Smooth muscle cell (in vitro differentiated cells): ENCODE measurements at regions not wholly inside any gene's neighbourhood (a gene's known extent, or its start where the extent isn't known, plus 50 kb on each side); places are given as distances from the start of the nearest gene placed in this dataset.

Experiments
- DNase-seq: peaks from one replicate; lab custom pipeline; 2025; ENCODE audit not compliant: unreplicated experiment; lab: John Stamatoyannopoulos, UW
- H2AFZ ChIP-seq: fragments of 200-600 bp; sonication (generic); 2 replicates; pipeline ENCODE4 v1.6.0; 2016; ENCODE audit warnings: antibody characterized with exemption, low read depth, mild to moderate bottlenecking
- H3F3A ChIP-seq: fragments of 200-600 bp; sonication (generic); 2 replicates; pipeline ENCODE4 v1.6.0; 2017; ENCODE audit warnings: antibody characterized with exemption, low read depth
- H3K27ac ChIP-seq: fragments of 200-600 bp; sonication (generic); 2 replicates; pipeline ENCODE4 v1.5.1; 2016; ENCODE audit warnings: low read depth, mild to moderate bottlenecking
- H3K27me3 ChIP-seq: fragments of 200-600 bp; sonication (generic); 2 replicates; pipeline ENCODE4 v1.6.1; 2016; ENCODE audit warnings: low read depth, mild to moderate bottlenecking
- H3K36me3 ChIP-seq: fragments of 200-600 bp; sonication (generic); 2 replicates; pipeline ENCODE4 v1.5.1; 2016; ENCODE audit warnings: low read depth
- H3K4me1 ChIP-seq: fragments of 200-600 bp; sonication (generic); 2 replicates; pipeline ENCODE4 v1.5.1; 2016; ENCODE audit warnings: low read depth
- H3K4me2 ChIP-seq: fragments of 200-600 bp; sonication (generic); 2 replicates; pipeline ENCODE4 v1.6.0; 2016; ENCODE audit warnings: mild to moderate bottlenecking
- H3K4me3 ChIP-seq: fragments of 200-600 bp; sonication (generic); 2 replicates; pipeline ENCODE4 v1.5.1; 2016; ENCODE audit warnings: mild to moderate bottlenecking
- H3K79me2 ChIP-seq: fragments of 200-600 bp; sonication (generic); 2 replicates; pipeline ENCODE4 v1.6.0; 2016; ENCODE audit warnings: low read depth, mild to moderate bottlenecking
- H3K9ac ChIP-seq: fragments of 200-600 bp; sonication (generic); 2 replicates; pipeline ENCODE4 v1.6.0; 2016; ENCODE audit warnings: low read depth
- H3K9me3 ChIP-seq: fragments of 200-600 bp; sonication (generic); replicated peaks from 2 replicates; pipeline ENCODE4 v1.5.1; 2016; ENCODE audit warnings: low read depth
- H4K20me1 ChIP-seq: fragments of 200-600 bp; sonication (generic); 2 replicates; pipeline ENCODE4 v1.6.0; 2016; ENCODE audit warnings: low read depth
- WGBS: methylation state at CpG from one replicate; pipeline ENCODE4 v1.1.7; 2016; ENCODE audit warnings: low lambda C conversion rate; 5-methylcytosine and 5-hydroxymethylcytosine counted together
- TF ChIP-seq, protein P1 (sequence below): fragments of 200-600 bp; sonication (generic); IDR thresholded peaks from 2 replicates; pipeline ENCODE4 v1.5.1; 2017; ENCODE audit warnings: borderline replicate concordance, mild to moderate bottlenecking, antibody characterized with exemption; ENCODE audit not compliant: insufficient read depth, poor library complexity, severe bottlenecking

DNA sequence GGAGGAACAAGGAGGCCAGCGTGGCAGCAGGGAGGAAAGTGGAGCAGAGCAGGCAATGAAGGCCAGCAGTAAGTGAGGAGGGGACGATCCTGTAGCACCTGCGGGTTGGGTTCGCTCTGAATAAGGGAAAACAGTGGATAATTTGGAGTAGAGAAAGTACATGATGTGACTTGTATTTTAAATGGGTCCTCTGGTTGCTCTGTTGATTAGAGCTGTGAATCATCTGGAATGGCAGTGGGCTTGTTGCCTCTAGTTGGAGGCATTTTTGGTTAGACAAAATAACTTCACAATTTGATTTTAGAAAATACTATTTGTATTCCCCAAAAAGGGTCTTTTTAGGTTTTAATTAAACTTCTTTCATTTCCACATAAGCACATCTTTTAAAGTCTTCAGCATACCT, 277.4 kb downstream of the ARL4A start:
- Histone ChIP-seq H3K4me3 (no peak overlapping the region), H3K9ac (no peak overlapping the region), H3K27me3 (no peaks in the 10 kb centered on the region), H3K4me1 (peaks cover 19% of the 10 kb centered on the region), H2AFZ (no peak overlapping the region), H3K9me3 (no peaks in the 10 kb centered on the region), H3K79me2 (no peaks in the 10 kb centered on the region), H3K36me3 (no peaks in the 10 kb centered on the region), H3F3A (no peaks in the 10 kb centered on the region), H3K4me2 (no peak overlapping the region), H3K27ac (no peak overlapping the region), H4K20me1 (no peaks in the 10 kb centered on the region)
- DNase-seq, result no peak
- TF ChIP-seq, protein P1, sequence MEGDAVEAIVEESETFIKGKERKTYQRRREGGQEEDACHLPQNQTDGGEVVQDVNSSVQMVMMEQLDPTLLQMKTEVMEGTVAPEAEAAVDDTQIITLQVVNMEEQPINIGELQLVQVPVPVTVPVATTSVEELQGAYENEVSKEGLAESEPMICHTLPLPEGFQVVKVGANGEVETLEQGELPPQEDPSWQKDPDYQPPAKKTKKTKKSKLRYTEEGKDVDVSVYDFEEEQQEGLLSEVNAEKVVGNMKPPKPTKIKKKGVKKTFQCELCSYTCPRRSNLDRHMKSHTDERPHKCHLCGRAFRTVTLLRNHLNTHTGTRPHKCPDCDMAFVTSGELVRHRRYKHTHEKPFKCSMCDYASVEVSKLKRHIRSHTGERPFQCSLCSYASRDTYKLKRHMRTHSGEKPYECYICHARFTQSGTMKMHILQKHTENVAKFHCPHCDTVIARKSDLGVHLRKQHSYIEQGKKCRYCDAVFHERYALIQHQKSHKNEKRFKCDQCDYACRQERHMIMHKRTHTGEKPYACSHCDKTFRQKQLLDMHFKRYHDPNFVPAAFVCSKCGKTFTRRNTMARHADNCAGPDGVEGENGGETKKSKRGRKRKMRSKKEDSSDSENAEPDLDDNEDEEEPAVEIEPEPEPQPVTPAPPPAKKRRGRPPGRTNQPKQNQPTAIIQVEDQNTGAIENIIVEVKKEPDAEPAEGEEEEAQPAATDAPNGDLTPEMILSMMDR, result no peak
- 77% methylated on average over 4 of the region's 4 CpGs for WGBS

DNA sequence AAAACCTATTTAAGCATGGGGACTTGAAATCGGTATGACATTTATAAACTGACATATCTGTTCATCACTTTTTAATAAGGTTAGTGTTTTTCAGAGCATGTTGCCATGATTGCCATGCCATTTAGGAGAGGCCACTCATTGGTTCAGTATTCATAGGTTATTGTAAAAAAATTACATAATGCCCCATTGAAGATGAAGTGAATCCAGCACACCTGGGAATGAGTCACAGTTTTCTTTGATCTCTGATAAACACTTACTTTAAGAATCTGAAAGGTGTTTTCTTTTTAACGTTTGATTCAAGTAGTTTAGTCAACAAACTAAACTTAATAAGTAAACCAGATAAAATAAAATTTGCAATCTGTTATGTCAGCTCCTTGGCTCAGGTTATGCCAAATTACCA, 278.3 kb downstream of the ARL4A start:
- Histone ChIP-seq H3K36me3 (no peaks in the 10 kb centered on the region), H3K4me3 (no peak overlapping the region), H3K27me3 (no peaks in the 10 kb centered on the region), H3K9ac (no peak overlapping the region), H3K9me3 (no peaks in the 10 kb centered on the region), H3K27ac (no peak overlapping the region), H3K4me1 (peaks cover 28% of the 10 kb centered on the region), H3K4me2 (no peak overlapping the region), H2AFZ (no peak overlapping the region), H3K79me2 (no peaks in the 10 kb centered on the region), H4K20me1 (no peaks in the 10 kb centered on the region), H3F3A (no peaks in the 10 kb centered on the region)
- TF ChIP-seq, protein P1, result no peak
- 68% methylated on average over 2 of the region's 2 CpGs for WGBS
- DNase-seq, result no peak

DNA sequence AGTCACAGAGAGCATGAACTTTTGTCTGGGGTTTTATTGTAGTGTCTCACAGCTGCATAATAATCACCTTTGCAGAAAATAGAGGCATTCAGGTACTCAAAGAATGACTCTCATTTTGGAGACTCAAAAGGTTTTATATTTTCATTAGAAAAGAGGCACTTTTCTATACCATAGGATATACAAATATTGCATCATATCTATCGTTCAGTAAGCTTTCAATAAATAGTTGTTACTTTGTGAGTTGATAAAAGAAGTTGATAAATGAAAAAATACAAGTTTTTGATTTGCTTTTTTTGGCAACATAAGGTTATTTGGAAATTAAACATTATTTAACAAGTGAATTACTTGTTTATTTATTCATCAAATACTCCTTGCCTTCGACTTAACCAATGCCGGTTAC, 279.9 kb downstream of the ARL4A start:
- WGBS, result 92% methylated on average over 3 of the region's 3 CpGs
- TF ChIP-seq, protein P1, result no peak
- Histone ChIP-seq H4K20me1 (no peaks in the 10 kb centered on the region), H3K27me3 (no peaks in the 10 kb centered on the region), H3K4me1 (peaks cover 22% of the 10 kb centered on the region), H3K4me3 (no peak overlapping the region), H2AFZ (no peak overlapping the region), H3F3A (no peaks in the 10 kb centered on the region), H3K9ac (no peak overlapping the region), H3K4me2 (no peak overlapping the region), H3K36me3 (no peaks in the 10 kb centered on the region), H3K9me3 (no peaks in the 10 kb centered on the region), H3K27ac (no peak overlapping the region), H3K79me2 (no peaks in the 10 kb centered on the region)
- DNase-seq, result no peak

DNA sequence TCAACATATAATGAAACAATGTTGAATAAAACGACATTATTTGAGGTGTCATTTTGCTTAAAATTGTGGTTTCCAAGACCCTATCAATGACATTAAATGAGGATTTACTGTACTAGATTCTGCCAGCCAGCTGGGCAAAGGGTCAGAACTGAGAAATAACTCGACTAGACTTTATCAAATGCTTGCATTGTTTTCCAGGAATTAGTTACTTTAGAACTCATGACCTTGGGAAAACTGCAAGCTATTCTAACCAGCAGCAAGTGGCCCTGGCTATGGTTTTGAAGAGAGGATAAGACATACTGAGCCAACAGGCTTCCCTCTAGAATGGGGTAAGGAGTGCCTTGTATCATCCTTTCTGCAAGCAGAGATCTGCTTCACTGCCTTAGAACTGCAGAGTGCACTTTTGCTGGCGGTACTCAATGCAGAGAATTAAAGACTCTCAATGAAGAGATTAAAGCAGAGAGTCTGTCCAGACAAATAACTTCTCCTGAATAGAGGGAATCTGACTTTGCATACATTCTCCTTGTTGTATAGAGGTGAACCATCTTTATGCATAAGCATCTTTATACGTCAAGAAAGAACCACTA, 281.5 kb downstream of the ARL4A start:
- TF ChIP-seq, protein P1, result no peak
- H3K4me2 ChIP-seq, result no peak overlapping the region
- no peak overlapping the region for H3K9ac ChIP-seq
- no peaks in the 10 kb centered on the region for H3K27me3 ChIP-seq
- H3F3A ChIP-seq, result no peaks in the 10 kb centered on the region
- no peak overlapping the region for H3K27ac ChIP-seq
- no peak overlapping the region for H2AFZ ChIP-seq
- no peak overlapping the region for H3K4me3 ChIP-seq
- H4K20me1 ChIP-seq, result no peaks in the 10 kb centered on the region
- peaks cover 22% of the 10 kb centered on the region for H3K4me1 ChIP-seq
- H3K79me2 ChIP-seq, result no peaks in the 10 kb centered on the region
- no peaks in the 10 kb centered on the region for H3K9me3 ChIP-seq
- 89% methylated on average over 4 of the region's 4 CpGs for WGBS
- H3K36me3 ChIP-seq, result no peaks in the 10 kb centered on the region
- no peak for DNase-seq
